ENCODE measurements at regions not wholly inside any gene's neighbourhood (a gene's known extent, or its start where the extent isn't known, plus 50 kb on each side); places are given as distances from the start of the nearest gene placed in this dataset.

DNA sequence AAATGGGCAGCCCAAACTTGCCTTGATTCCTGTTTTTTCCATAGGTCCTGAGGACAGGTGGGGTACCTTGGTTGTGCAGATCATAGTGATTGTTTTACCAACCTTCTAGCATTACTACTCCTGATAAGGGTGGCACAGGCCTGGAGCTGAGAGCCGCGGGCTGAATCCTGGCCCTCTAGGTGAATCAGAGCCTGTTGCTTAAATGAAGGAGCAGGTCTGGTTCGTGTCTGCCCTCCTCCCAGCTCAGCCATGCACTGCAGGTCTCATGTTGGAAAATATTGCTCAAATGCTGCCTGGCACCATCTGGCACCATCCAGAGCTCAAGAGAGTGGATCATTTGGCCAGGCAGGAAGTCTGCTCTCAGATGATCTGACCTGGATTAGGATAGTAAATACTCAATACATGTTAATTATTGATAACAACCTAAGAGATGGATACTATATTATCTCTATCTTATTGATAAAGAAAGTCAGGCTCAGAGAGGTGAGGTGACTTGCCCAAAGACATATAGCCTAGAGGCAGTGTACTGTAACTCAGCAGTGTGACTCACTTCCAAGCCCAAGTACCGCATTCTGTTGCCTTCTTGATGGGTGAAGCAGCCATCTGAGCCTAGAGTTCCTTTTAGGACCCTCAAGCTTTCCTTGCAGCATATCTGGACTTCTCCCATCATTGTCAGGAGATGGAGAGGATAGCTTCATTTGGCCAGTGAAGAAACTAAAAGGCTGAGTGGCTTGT lies 104.3 kb upstream of the PITX1 start:
- no peak overlapping the region for H3K27ac Mint-ChIP-seq
- no peaks in the 10 kb centered on the region for H3K4me1 Mint-ChIP-seq (ENCODE audit: low read depth)
- ChIA-PET POLR2A (no interaction called here), CTCF (no interaction called here)
- H3K4me3 Mint-ChIP-seq = no peak overlapping the region
- H3K9me3 Mint-ChIP-seq (ENCODE audit: insufficient read depth) = no peaks in the 10 kb centered on the region
- H3K27me3 Mint-ChIP-seq (ENCODE audit: low read depth) = peaks cover 6% of the 10 kb centered on the region
- ATAC-seq (no peak), DNase-seq (no peak)
- no peaks in the 10 kb centered on the region for H3K36me3 Mint-ChIP-seq (ENCODE audit: low read depth)

- ChIA-PET POLR2A (no interaction called here), CTCF (no interaction called here)
- Mint-ChIP-seq H3K36me3 (ENCODE audit: low read depth) (no peaks in the 10 kb centered on the region), H3K9me3 (ENCODE audit: insufficient read depth) (no peaks in the 10 kb centered on the region), H3K4me1 (ENCODE audit: low read depth) (no peaks in the 10 kb centered on the region), H3K4me3 (no peak overlapping the region), H3K27ac (no peak overlapping the region), H3K27me3 (ENCODE audit: low read depth) (peaks cover 6% of the 10 kb centered on the region)
- DNase-seq (no peak), ATAC-seq (no peak)
Measured at GRCh38 chr5:135137146-135137915, 103.3 kb upstream of the PITX1 start.

GRCh38 chr5:135136546-135136945 lies 102.5 kb upstream of the PITX1 start:
- no peak for DNase-seq
- H3K9me3 Mint-ChIP-seq (ENCODE audit: insufficient read depth) = no peaks in the 10 kb centered on the region
- CTCF ChIA-PET = no interaction called here
- H3K27ac Mint-ChIP-seq = no peak overlapping the region
- no peak overlapping the region for H3K4me3 Mint-ChIP-seq
- peaks cover 6% of the 10 kb centered on the region for H3K27me3 Mint-ChIP-seq (ENCODE audit: low read depth)
- H3K36me3 Mint-ChIP-seq (ENCODE audit: low read depth) = no peaks in the 10 kb centered on the region
- H3K4me1 Mint-ChIP-seq (ENCODE audit: low read depth) = no peaks in the 10 kb centered on the region
- POLR2A ChIA-PET = no interaction called here
- no peak for ATAC-seq

DNA sequence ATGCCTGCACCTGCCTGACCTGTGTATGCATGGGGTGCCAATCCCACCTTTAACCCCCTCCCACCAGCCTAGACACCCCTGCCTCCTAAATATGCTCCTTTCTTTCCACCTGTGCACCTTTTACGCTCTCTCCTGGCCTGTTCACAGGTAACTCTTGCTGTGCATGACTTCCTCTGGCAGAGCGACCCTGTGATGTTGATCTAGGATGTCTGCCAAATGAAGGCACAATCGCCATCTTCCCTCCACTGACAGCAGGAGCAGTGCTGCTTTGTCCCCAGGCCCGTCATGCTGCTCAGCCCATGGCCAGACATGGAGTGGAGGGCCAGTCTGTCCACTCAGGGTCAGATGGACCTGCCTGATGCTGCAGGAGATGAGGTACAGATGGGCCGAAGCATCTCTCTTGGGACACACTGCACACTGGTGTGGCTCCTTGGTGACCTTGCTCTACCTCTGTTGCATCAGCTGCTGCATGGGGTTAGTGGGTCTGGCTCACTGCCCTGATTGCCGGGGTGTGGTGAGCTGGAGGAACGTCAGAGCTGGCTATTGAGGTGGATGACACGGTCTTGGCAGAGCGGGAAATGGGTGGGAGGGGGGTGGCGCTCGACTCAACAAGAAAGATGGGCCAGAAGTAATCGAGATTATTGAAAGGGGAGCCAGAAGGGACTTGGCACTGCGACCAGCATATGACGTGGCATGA lies 101.7 kb upstream of the PITX1 start:
- no peaks in the 10 kb centered on the region for H3K36me3 Mint-ChIP-seq (ENCODE audit: low read depth)
- H3K9me3 Mint-ChIP-seq (ENCODE audit: insufficient read depth) = no peaks in the 10 kb centered on the region
- DNase-seq (no peak), ATAC-seq (no peak)
- no peaks in the 10 kb centered on the region for H3K4me1 Mint-ChIP-seq (ENCODE audit: low read depth)
- H3K27ac Mint-ChIP-seq = no peak overlapping the region
- ChIA-PET POLR2A (no interaction called here), CTCF (no interaction called here)
- peaks cover 6% of the 10 kb centered on the region for H3K27me3 Mint-ChIP-seq (ENCODE audit: low read depth)
- H3K4me3 Mint-ChIP-seq = no peak overlapping the region

- H3K27ac Mint-ChIP-seq = no peak overlapping the region
- H3K4me1 Mint-ChIP-seq (ENCODE audit: low read depth) = no peaks in the 10 kb centered on the region
- no peak for DNase-seq
- H3K27me3 Mint-ChIP-seq (ENCODE audit: low read depth) = peaks cover 9% of the 10 kb centered on the region
- no peaks in the 10 kb centered on the region for H3K9me3 Mint-ChIP-seq (ENCODE audit: insufficient read depth)
- CTCF ChIA-PET = no interaction called here
- no peaks in the 10 kb centered on the region for H3K36me3 Mint-ChIP-seq (ENCODE audit: low read depth)
- no peak overlapping the region for H3K4me3 Mint-ChIP-seq
- POLR2A ChIA-PET = no interaction called here
- no peak for ATAC-seq
Measured at GRCh38 chr5:135134691-135135381, 100.8 kb upstream of the PITX1 start.

DNA sequence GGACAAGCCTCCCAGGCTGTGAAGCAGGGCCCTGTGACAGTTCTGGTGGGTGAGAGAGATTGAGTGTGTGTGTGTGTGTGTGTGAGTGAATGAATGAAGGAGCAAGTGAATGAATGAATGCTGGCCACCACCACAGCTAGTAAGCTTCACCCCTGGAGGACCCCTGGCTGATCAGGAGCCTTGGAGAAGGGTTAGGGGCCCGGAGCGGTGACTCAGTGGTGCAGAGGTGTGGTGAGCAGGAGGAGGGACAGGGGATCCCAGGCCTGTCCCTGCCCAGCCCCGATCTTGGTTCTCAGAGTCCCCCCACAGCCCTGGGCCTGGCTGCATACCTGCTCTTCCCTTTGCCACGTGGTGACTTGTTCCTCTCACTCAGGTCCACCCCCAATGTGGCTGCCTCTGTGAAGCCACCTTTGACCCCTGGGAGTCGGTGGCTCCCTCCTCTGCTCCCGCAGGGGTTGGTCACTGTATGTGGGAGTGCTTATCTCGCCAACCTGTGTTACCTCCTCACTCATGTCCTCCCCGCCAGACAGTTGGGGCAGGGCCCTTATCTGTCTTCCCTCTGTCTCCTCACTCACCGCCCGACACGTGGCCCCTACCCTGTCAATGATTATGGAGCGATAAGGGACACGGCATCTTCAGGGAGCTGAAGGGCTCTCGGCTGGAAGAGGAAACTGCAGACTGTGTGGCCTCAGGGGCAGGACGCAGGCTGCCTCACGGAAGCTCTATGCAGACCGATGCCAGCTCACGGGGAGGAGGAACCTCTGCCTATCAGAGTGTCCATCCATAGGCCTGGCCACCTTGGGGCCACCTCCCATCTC lies 99.9 kb upstream of the PITX1 start:
- H3K27ac Mint-ChIP-seq = no peak overlapping the region
- no peak overlapping the region for H3K4me3 Mint-ChIP-seq
- no peaks in the 10 kb centered on the region for H3K9me3 Mint-ChIP-seq (ENCODE audit: insufficient read depth)
- peaks cover 13% of the 10 kb centered on the region for H3K27me3 Mint-ChIP-seq (ENCODE audit: low read depth)
- no peak for DNase-seq
- ATAC-seq = no peak
- ChIA-PET CTCF (no interaction called here), POLR2A (no interaction called here)
- H3K4me1 Mint-ChIP-seq (ENCODE audit: low read depth) = peaks cover 3% of the 10 kb centered on the region
- no peaks in the 10 kb centered on the region for H3K36me3 Mint-ChIP-seq (ENCODE audit: low read depth)

GRCh38 chr5:135133181-135133580 lies 99.2 kb upstream of the PITX1 start:
- ChIA-PET POLR2A (no interaction called here), CTCF (no interaction called here)
- peaks cover 12% of the 10 kb centered on the region for H3K27me3 Mint-ChIP-seq (ENCODE audit: low read depth)
- H3K27ac Mint-ChIP-seq = no peak overlapping the region
- H3K4me1 Mint-ChIP-seq (ENCODE audit: low read depth) = peaks cover 3% of the 10 kb centered on the region
- H3K9me3 Mint-ChIP-seq (ENCODE audit: insufficient read depth) = no peaks in the 10 kb centered on the region
- no peaks in the 10 kb centered on the region for H3K36me3 Mint-ChIP-seq (ENCODE audit: low read depth)
- DNase-seq (no peak), ATAC-seq (no peak)
- no peak overlapping the region for H3K4me3 Mint-ChIP-seq

DNA sequence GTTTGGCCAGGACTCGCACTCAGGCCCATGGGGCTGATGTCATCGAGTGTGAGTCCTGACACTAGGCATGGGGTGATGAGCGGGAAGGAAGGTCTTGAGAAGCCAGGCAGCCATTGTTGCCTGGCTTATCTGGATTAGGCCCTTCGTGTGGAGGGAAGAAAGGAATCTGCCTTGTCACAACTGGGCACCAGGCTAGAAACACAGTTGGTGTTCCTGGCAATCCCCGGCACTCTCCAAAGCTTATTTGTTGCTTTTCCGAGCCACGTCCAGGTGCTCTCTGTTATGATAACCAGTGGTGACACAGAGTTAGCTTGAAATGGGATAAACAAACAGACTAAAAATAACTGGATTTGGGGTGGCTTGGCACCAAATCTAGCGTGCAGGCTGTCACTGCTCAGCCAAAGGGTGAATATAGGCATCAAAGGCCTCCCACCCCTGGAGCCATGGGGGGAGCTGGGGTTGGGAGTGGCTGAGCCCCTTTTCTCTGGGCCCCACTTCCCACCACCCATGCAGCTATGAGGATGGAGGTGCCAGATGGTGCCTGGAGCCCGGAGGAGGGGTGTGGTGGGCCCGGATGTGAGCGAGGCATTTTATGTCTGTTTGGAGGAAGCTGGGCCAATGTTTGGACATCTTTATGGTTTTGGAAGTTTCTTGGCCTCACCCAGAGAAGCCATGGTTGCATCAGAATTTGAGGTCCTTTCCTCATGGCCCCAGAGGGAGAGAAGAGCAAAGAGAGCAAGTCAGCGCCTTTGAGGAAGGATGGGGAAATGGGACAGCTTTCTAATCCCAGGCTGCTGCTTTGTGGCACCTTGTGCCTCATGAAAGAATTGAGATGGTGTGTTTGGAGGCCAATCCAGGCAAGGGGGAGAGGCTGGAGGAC lies 98.0 kb upstream of the PITX1 start:
- Mint-ChIP-seq H3K9me3 (ENCODE audit: insufficient read depth) (no peaks in the 10 kb centered on the region), H3K4me3 (no peak overlapping the region), H3K4me1 (ENCODE audit: low read depth) (peaks cover 3% of the 10 kb centered on the region), H3K36me3 (ENCODE audit: low read depth) (no peaks in the 10 kb centered on the region), H3K27me3 (ENCODE audit: low read depth) (peaks cover 8% of the 10 kb centered on the region), H3K27ac (no peak overlapping the region)
- ChIA-PET POLR2A (no interaction called here), CTCF (no interaction called here)
- no peak for DNase-seq
- ATAC-seq = no peak

- no peak for ATAC-seq
- H3K27ac Mint-ChIP-seq = no peak overlapping the region
- no peaks in the 10 kb centered on the region for H3K36me3 Mint-ChIP-seq (ENCODE audit: low read depth)
- no peak overlapping the region for H3K4me3 Mint-ChIP-seq
- peaks cover 8% of the 10 kb centered on the region for H3K27me3 Mint-ChIP-seq (ENCODE audit: low read depth)
- no peak for DNase-seq
- ChIA-PET CTCF (no interaction called here), POLR2A (no interaction called here)
- H3K9me3 Mint-ChIP-seq (ENCODE audit: insufficient read depth) = no peaks in the 10 kb centered on the region
- peaks cover 3% of the 10 kb centered on the region for H3K4me1 Mint-ChIP-seq (ENCODE audit: low read depth)
Measured at GRCh38 chr5:135130261-135131215, 96.5 kb upstream of the PITX1 start.

- ChIA-PET CTCF (no interaction called here), POLR2A (no interaction called here)
- Mint-ChIP-seq H3K9me3 (ENCODE audit: insufficient read depth) (no peaks in the 10 kb centered on the region), H3K4me1 (ENCODE audit: low read depth) (peaks cover 3% of the 10 kb centered on the region), H3K27me3 (ENCODE audit: low read depth) (peaks cover 8% of the 10 kb centered on the region), H3K4me3 (no peak overlapping the region), H3K36me3 (ENCODE audit: low read depth) (no peaks in the 10 kb centered on the region), H3K27ac (no peak overlapping the region)
- no peak for DNase-seq
- ATAC-seq = no peak
Measured at GRCh38 chr5:135129307-135129706, 95.3 kb upstream of the PITX1 start.
